Left cardiac atrium (tissue), 4 donors: ENCODE measurements at regions not wholly inside any gene's neighbourhood (a gene's known extent, or its start where the extent isn't known, plus 50 kb on each side); places are given as distances from the start of the nearest gene placed in this dataset.
A peak's percentile ranks its signal among the peaks of the same experiment; 100 is the strongest.
"Not testable (repeated sequence)": the region's sequence is repeated elsewhere in the genome, so short reads cannot be mapped to it uniquely, and the experiment has no call there.

Experiments
- ATAC-seq, 2 donors: fragments of 200-7000 bp; cut with Tn5 transposase; one replicate each; pipeline ENCODE4 v1.9.1; 2020; ENCODE audit warnings: mild to moderate bottlenecking in 2 of 2, moderate library complexity in 2 of 2
- DNase-seq: peaks from one replicate; pipeline ENCODE4 v3.0.0-alpha.2; 2020
- intact Hi-C, 2 donors: fragments of 100-400 bp; cut with DNase I; formaldehyde crosslinking; loops; one replicate each; pipeline versions ENCODE4 v1.14.1 to v1.15.1; 2022 to 2023
- donor health status: DM: no; HTN: yes; CAD: no.
- donor health status: DM: no; HTN: yes; CAD: no; lungs with severe emphysema.
- donor health status: DM: yes; HTN: yes; CAD: no.
- donor health status: Dilated cardiomyopathy.

- intact Hi-C loops, ATAC-seq, DNase-seq: not testable (repeated sequence)
Observed at GRCh38 chr14:105981517-105982302, 455.3 kb downstream of the TMEM121 start.

DNA sequence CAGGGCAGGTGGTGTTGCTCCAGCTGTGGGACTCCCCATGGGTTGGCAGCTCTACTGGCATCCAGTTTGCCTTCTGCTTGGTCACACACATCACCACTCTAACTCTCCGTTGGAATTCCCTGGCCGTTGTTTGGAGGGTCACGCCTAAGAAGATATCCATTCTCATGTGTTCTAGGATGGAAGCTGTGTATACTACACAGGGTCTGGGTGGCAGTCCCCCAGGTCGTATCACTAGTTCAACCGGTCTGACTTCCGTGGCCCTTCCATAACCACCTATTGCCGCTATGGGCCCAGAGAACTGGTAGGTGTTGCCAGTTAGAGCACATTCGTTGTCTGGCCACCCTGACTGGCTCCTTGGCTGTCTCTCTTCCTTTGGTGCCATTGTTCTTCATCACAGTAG lies 456.3 kb downstream of the TMEM121 start:
- no peak for ATAC-seq
- DNase-seq = no peak
- intact Hi-C loops = no loop called here

- intact Hi-C loops = no loop called here
- ATAC-seq = no peak
- no peak for DNase-seq
Observed at GRCh38 chr14:105986894-105987284, 460.5 kb downstream of the TMEM121 start.

GRCh38 chr14:105987563-105987962 lies 461.2 kb downstream of the TMEM121 start:
- intact Hi-C loops = no loop called here
- no peak for ATAC-seq
- DNase-seq = no peak

GRCh38 chr14:105989566-105990302 lies 463.4 kb downstream of the TMEM121 start:
- intact Hi-C loops = no loop called here
- DNase-seq (no peak), ATAC-seq (no peak)

DNA sequence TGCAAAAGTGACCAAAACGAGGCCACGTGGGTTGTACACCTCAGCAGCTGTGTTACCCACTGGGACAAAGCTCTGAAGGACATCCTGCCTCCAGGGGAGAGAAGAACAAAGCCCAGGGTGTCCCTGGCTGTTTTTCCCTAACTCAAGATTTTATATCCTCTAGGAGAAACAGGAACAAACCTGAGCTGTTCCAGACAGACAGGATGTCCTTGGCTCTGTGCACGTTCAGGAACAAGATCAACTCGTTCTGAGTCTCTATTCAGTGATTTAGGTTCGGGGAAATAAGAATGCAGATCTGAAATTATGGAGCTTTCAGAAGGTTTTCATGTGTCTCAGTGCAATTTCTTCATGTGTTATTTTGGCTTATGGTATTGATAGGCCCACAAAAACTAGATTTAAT lies 465.3 kb downstream of the TMEM121 start:
- DNase-seq, intact Hi-C loops, ATAC-seq: not testable (repeated sequence)

GRCh38 chr14:105993814-105994213 lies 467.4 kb downstream of the TMEM121 start:
- intact Hi-C loops = no loop called here
- ATAC-seq = no peak
- DNase-seq = no peak

DNA sequence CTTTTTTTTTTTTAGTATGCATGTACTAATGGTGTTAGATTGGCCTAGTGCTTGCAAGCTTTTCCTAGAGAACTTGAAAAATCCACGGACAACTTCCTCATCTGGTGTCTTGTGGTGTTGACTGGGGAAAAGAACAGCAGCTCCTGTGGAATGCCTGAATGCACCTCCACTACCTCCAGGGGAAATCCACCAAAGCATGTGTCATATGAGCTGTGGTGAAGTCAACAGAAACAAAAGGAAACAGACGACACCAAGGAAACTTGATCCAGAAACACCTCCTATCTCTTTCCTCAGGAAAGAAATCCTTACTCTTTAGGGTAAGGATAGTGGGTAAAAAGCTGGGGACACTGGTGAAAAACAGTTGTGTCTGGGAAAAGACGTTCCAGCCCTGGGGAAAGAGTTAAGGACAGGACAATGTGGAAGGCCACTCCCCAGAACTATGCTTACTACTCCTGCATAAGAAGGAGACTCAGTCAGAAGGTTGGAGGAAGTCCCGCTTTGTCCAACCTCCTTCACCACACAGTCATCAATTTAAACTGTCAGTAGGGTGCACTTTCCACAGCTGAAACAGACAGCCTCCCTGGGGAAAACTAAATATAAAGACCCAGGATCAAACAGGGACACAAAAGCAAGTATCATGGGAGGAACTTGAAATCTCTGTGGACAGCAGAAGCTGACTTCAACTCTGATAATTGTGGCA lies 468.8 kb downstream of the TMEM121 start:
- intact Hi-C loops, ATAC-seq: not testable (repeated sequence)

GRCh38 chr14:105998597-105998996 lies 472.2 kb downstream of the TMEM121 start:
- ATAC-seq, DNase-seq, intact Hi-C loops: not testable (repeated sequence)

More for the DNA sequence above, 468.8 kb downstream of the TMEM121 start:
- not testable (repeated sequence) for DNase-seq

GRCh38 chr14:105999361-106000028 lies 473.1 kb downstream of the TMEM121 start:
- intact Hi-C loops = no loop called here
- DNase-seq (peak; percentile 55), ATAC-seq (peak; percentile 41 to 57)

DNA sequence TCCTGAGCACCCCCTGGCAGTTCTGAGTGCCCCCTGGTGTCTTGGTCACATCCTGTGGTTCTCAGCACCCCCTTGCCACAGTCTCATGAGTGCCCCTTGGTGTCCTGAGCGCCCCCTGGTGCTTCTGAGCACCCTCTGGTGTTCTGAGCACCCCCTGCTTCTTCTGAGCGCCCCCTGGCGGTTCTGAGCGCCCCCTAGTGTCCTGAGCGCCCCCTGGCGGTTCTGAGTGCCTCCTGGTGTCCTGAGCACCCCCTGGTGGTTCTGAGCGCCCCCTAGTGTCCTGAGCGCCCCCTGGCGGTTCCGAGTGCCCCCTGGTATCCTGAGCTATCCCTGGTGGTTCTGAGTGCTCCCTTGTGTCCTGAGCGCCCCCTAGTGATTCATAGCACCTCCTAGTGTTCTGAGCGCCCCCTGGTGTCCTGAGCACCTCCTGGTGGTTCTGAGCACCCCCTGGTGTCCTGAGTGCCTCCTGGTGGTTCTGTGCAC lies 473.7 kb downstream of the TMEM121 start:
- ATAC-seq, intact Hi-C loops, DNase-seq: not testable (repeated sequence)

DNA sequence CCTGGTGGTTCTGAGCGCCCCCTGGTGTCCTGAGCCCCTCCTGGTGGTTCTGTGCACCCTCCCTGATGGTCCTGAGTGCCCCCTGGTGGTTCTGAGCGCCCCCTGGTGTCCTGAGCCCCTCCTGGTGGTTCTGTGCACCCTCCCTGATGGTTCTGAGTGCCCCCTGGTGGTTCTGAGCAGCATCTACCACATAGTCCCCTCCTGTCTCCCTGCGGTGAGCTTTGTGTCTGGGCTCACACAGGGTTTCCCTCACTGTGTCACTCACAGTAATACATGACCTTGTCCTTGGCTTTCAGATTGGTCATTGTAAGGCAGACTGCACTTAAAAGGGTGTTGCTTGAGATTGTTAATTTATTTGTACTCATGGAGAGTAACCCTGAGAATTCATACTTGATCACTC lies 474.9 kb downstream of the TMEM121 start:
- DNase-seq, intact Hi-C loops, ATAC-seq: not testable (repeated sequence)

DNA sequence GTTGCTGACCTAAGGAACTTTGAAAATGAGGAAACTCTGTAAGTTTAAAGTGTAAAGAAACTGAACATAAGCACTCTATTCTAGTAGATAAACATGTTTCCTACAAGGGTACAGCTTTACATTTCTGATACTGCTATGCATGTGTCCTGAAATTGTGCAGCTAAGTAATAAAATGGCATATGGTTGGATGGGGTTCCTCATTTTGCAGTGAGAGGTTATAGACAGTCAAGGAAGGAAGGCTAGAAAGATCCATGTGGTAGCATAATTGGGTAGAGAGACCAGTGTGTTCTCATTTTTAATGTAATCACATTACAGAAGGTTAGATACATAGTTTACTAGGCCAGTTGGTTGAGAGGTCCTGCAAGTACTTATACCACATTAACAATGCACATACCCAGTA lies 477.0 kb downstream of the TMEM121 start:
- intact Hi-C loops = no loop called here
- DNase-seq = no peak
- ATAC-seq = no peak

- DNase-seq, ATAC-seq, intact Hi-C loops: not testable (repeated sequence)
Observed at GRCh38 chr14:106004937-106005795, 478.8 kb downstream of the TMEM121 start.

DNA sequence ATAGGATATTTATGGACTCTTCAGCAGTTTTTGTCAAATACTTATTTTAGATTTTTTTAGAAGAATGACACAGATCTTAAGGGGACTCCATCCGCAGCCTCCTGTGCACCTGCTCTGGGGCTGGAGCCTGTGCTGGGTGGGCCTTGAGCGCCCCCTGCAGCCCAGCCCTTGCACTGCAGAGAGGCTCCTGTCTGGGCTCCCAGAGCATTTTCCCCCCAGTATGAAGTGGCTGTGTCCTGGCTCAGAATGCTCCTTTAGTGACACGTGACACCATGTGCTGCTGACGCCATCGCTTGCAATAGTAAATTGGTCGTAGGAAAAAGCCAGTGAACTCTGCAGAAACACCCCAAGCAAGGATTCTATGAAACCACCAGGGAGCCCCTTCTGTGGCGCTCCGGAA lies 479.7 kb downstream of the TMEM121 start:
- ATAC-seq, DNase-seq, intact Hi-C loops: not testable (repeated sequence)

- DNase-seq, intact Hi-C loops, ATAC-seq: not testable (repeated sequence)
Observed at GRCh38 chr14:106006716-106007115, 480.3 kb downstream of the TMEM121 start.

- intact Hi-C loops = no loop called here
- ATAC-seq = no peak
- no peak for DNase-seq
Observed at GRCh38 chr14:106010783-106011182, 484.4 kb downstream of the TMEM121 start.
